Tibial artery (tissue), 4 donors: ENCODE measurements at regions not wholly inside any gene's neighbourhood (a gene's known extent, or its start where the extent isn't known, plus 50 kb on each side); places are given as distances from the start of the nearest gene placed in this dataset.

Experiments used
- DNase-seq, 2 donors: peaks; one replicate each; pipeline ENCODE4 v3.0.0-alpha.2; 2019
- H3K27ac ChIP-seq, 2 donors: fragments of 200-600 bp; sonication (generic) in 1 of 2; 1 replicate in 1 of 2; 2 replicates in 1 of 2; pipeline ENCODE4 v1.5.1; 2018 to 2019; ENCODE audit warnings: mild to moderate bottlenecking in 1 of 2
- H3K27me3 ChIP-seq, 2 donors: fragments of 200-600 bp; sonication (generic) in 1 of 2; one replicate each; pipeline versions ENCODE4 v1.5.1 to v1.6.0; 2016 to 2019
- H3K36me3 ChIP-seq, 3 donors: fragments of 200-600 bp; sonication (generic) in 2 of 3; one replicate each; pipeline ENCODE4 v1.5.1; 2016 to 2019; ENCODE audit warnings: mild to moderate bottlenecking in 2 of 3
- H3K4me1 ChIP-seq, 4 donors: fragments of 200-600 bp; sonication (generic) in 2 of 4; 1 replicate in 3 of 4; 2 replicates in 1 of 4; pipeline ENCODE4 v1.5.1; 2016 to 2019
- H3K4me3 ChIP-seq, 2 donors: fragments of 200-600 bp; sonication (generic) in 1 of 2; 1 replicate in 1 of 2; 2 replicates in 1 of 2; pipeline ENCODE4 v1.5.1; 2018 to 2019; ENCODE audit warnings: mild to moderate bottlenecking in 2 of 2
- H3K9me3 ChIP-seq, 3 donors: fragments of 200-600 bp; sonication (generic) in 1 of 3; one replicate each; pipeline ENCODE4 v1.5.1; 2016 to 2019
- CTCF ChIP-seq, 2 experiments: fragments of 200-600 bp in 1 of 2; fragments of 450-650 bp in 1 of 2; IDR thresholded peaks; one replicate each; pipeline ENCODE4 v1.5.1; 2017 to 2019; ENCODE audit warnings: antibody characterized with exemption in 2 of 2, mild to moderate bottlenecking in 1 of 2, moderate library complexity in 1 of 2
- intact Hi-C: fragments of 100-400 bp; cut with DNase I; formaldehyde crosslinking; loops from one replicate; pipeline ENCODE4 v1.15.0; 2023; ENCODE audit warnings: low total_unique reads

- peaks cover 0 to 8% (median 0%) of the 10 kb centered on the region in 3 donors for H3K9me3 ChIP-seq
- TF ChIP-seq CTCF (IDR thresholded peaks at IDR 0.05): no peak
- H3K27ac ChIP-seq: no peak overlapping the region
- H3K36me3 ChIP-seq: no peaks in the 10 kb centered on the region
- no peaks in the 10 kb centered on the region for H3K4me1 ChIP-seq
- no peaks in the 10 kb centered on the region for H3K27me3 ChIP-seq
- DNase-seq: no peak
- intact Hi-C loops: no loop called here
- H3K4me3 ChIP-seq: no peak overlapping the region
Observed at GRCh38 chr9:93792358-93792757, 162.8 kb downstream of the BARX1 start.

GRCh38 chr9:93786204-93786603 is 169.0 kb downstream of the BARX1 start:
- peaks cover 0 to 18% (median 13%) of the 10 kb centered on the region in 3 donors for H3K9me3 ChIP-seq

GRCh38 chr9:93776873-93777272 is 178.3 kb downstream of the BARX1 start:
- TF ChIP-seq CTCF (IDR thresholded peaks at IDR 0.05): no peak
- Histone ChIP-seq H3K4me1 (no peaks in the 10 kb centered on the region), H3K36me3 (no peaks in the 10 kb centered on the region), H3K27me3 (no peaks in the 10 kb centered on the region), H3K4me3 (no peak overlapping the region), H3K27ac (no peak overlapping the region), H3K9me3 (no peaks in the 10 kb centered on the region)
- intact Hi-C loops: no loop called here
- DNase-seq: no peak

More at GRCh38 chr9:93786204-93786603, 169.0 kb downstream of the BARX1 start:
- H3K4me1 ChIP-seq: no peaks in the 10 kb centered on the region
- H3K36me3 ChIP-seq: no peaks in the 10 kb centered on the region
- H3K27ac ChIP-seq: no peak overlapping the region
- TF ChIP-seq CTCF (IDR thresholded peaks at IDR 0.05): no peak
- no peak for DNase-seq
- H3K27me3 ChIP-seq: no peaks in the 10 kb centered on the region
- H3K4me3 ChIP-seq: no peak overlapping the region
- intact Hi-C loops: no loop called here

GRCh38 chr9:93776256-93776655 is 178.9 kb downstream of the BARX1 start:
- Histone ChIP-seq H3K27ac (no peak overlapping the region), H3K4me1 (no peaks in the 10 kb centered on the region), H3K27me3 (no peaks in the 10 kb centered on the region), H3K36me3 (no peaks in the 10 kb centered on the region), H3K9me3 (peaks cover 0 to 3% (median 0%) of the 10 kb centered on the region in 3 donors), H3K4me3 (no peak overlapping the region)
- intact Hi-C loops: no loop called here
- no peak for TF ChIP-seq CTCF (IDR thresholded peaks at IDR 0.05)
- no peak for DNase-seq

GRCh38 chr9:93774331-93775102 is 180.6 kb downstream of the BARX1 start:
- DNase-seq: no peak
- Histone ChIP-seq H3K4me3 (no peak overlapping the region), H3K27me3 (no peaks in the 10 kb centered on the region), H3K36me3 (no peaks in the 10 kb centered on the region), H3K9me3 (peaks cover 0 to 6% (median 0%) of the 10 kb centered on the region in 3 donors), H3K4me1 (no peaks in the 10 kb centered on the region), H3K27ac (no peak overlapping the region)
- TF ChIP-seq CTCF (IDR thresholded peaks at IDR 0.05): no peak
- intact Hi-C loops: no loop called here
